PC-9 (cell line): ENCODE measurements at regions not wholly inside any gene's neighbourhood (a gene's known extent, or its start where the extent isn't known, plus 50 kb on each side); places are given as distances from the start of the nearest gene placed in this dataset.

ENCODE experiments used
- BruUV-seq: library from RNA; stranded (reverse); fragments of 400-500 nt; replicated peaks from 2 replicates; lab custom pipeline; 2021; lab: Mats Ljungman, UMichigan
- CTCF ChIA-PET: fragments of 300-600 bp; sonication (Branson Sonifier 250); formaldehyde crosslinking; loops from one replicate; lab custom pipeline; 2022; ENCODE audit warnings: antibody characterized with exemption; lab: Charles Lee
- POLR2A ChIA-PET: fragments of 300-600 bp; sonication (Branson Sonifier 250); formaldehyde crosslinking; loops from one replicate; lab custom pipeline; 2022; ENCODE audit warnings: antibody characterized with exemption; ENCODE audit not compliant: unreplicated experiment; lab: Charles Lee
- DNase-seq, 2 experiments: peaks; one replicate each; pipeline versions ENCODE4 v3.0.0 to v3.0.0-alpha.2; 2015 to 2022; ENCODE audit warnings: mixed read lengths in 1 of 2
- H2AFZ ChIP-seq: fragments of 200-600 bp; sonication (generic); 2 replicates; pipeline ENCODE4 v1.8.1; 2017; ENCODE audit warnings: antibody characterized with exemption
- H3F3A ChIP-seq: fragments of 200-600 bp; sonication (generic); 2 replicates; pipeline ENCODE4 v1.8.1; 2017; ENCODE audit warnings: antibody characterized with exemption, mild to moderate bottlenecking, low read depth; ENCODE audit not compliant: insufficient read depth
- H3K27ac ChIP-seq: fragments of 200-600 bp; sonication (generic); 2 replicates; pipeline ENCODE4 v1.6.1; 2016; ENCODE audit warnings: mixed run types
- H3K27me3 ChIP-seq: fragments of 200-600 bp; sonication (generic); 2 replicates; pipeline ENCODE4 v1.6.1; 2016; ENCODE audit warnings: low read depth, mixed run types; ENCODE audit not compliant: insufficient read depth
- H3K36me3 ChIP-seq: fragments of 200-600 bp; sonication (generic); 2 replicates; pipeline ENCODE4 v1.6.1; 2016; ENCODE audit warnings: low read depth, mixed run types
- H3K4me1 ChIP-seq: fragments of 200-600 bp; sonication (generic); replicated peaks from 2 replicates; pipeline ENCODE4 v1.6.1; 2016; ENCODE audit warnings: mixed run types; ENCODE audit not compliant: insufficient read depth
- H3K4me2 ChIP-seq: fragments of 200-600 bp; sonication (generic); 2 replicates; pipeline ENCODE4 v1.6.1; 2017; ENCODE audit warnings: mixed run types
- H3K4me3 ChIP-seq: fragments of 200-600 bp; sonication (generic); 2 replicates; pipeline ENCODE4 v1.6.1; 2016; ENCODE audit warnings: mixed run types
- H3K79me2 ChIP-seq: fragments of 200-600 bp; sonication (generic); 2 replicates; pipeline ENCODE4 v1.6.1; 2017; ENCODE audit warnings: low read depth, mixed run types
- H3K9me2 ChIP-seq: fragments of 200-600 bp; sonication (generic); 2 replicates; pipeline ENCODE4 v1.8.1; 2017; ENCODE audit warnings: mild to moderate bottlenecking; ENCODE audit not compliant: insufficient read depth
- H3K9me3 ChIP-seq: fragments of 200-600 bp; sonication (generic); 2 replicates; pipeline ENCODE4 v1.8.1; 2016; ENCODE audit warnings: low read depth; ENCODE audit not compliant: insufficient read depth
- H4K20me1 ChIP-seq: fragments of 200-600 bp; sonication (generic); 2 replicates; pipeline ENCODE4 v1.8.1; 2017; ENCODE audit not compliant: insufficient read depth
- EZH2 ChIP-seq: fragments of 200-600 bp; sonication (generic); IDR thresholded peaks from 2 replicates; pipeline ENCODE4 v1.8.0; 2017; ENCODE audit warnings: antibody characterized with exemption, low read depth
- intact Hi-C: fragments of 100-400 bp; cut with micrococcal nuclease; formaldehyde crosslinking; loops from one replicate; pipeline ENCODE4 v1.10.0; 2022; ENCODE audit not compliant: unreplicated experiment
- TF ChIP-seq, protein P1 (sequence below): fragments of 200-600 bp; sonication (generic); conservative IDR thresholded peaks from 2 replicates; pipeline ENCODE4 v1.6.1; 2017; ENCODE audit warnings: mixed run types, antibody characterized with exemption, mild to moderate bottlenecking, moderate library complexity

DNA sequence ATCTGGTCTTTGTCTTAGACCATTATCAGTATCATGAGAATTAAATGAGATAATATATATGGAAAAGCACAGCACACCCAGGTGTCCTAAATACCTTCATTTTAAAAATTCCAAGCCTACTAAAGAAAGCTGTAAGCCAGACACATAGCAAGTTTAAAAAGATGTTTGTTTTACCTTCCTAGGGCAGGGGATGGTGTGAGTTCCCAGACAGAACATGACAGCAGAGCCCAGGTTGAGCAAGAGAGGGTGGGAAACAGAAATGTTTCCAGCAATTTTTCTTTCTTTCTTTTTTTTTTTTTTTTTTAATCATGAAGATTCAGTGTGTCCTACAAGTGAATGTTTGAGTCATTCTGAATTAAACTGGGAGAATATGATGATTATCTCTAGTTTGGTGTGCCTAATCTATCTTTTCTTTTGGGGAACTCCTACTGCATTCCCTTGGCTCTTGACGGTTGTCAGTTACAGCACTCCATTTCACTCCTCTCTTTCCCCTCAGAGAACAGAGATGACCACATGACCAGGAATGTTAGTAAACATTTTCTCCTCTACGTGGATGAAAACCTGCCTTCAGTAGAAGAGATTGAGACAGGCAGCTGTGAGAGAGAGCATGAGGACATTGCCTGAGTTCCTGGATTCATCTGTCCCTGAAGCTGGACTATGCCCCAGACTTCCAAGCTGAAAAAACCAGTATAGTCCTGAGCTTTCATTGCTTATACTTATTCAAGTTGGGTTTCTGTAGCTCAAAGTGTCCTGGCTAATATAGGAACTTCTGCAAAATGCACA lies 54.5 kb upstream of the ARL14 start:
- H3K4me3 ChIP-seq, result no peak overlapping the region
- intact Hi-C loops, result no loop called here
- BruUV-seq, result no TSS peak
- H3K9me3 ChIP-seq, result no peaks in the 10 kb centered on the region
- peaks cover 4% of the 10 kb centered on the region; the same call in 1 of the 2 replicates for H3K9me2 ChIP-seq
- no peaks in the 10 kb centered on the region for H3K36me3 ChIP-seq
- H3K4me1 ChIP-seq, result peaks cover 17% of the 10 kb centered on the region
- no peak for DNase-seq
- no peaks in the 10 kb centered on the region for H3K79me2 ChIP-seq
- ChIA-PET POLR2A (interaction anchor here (0.6 kb wide), 1 partner anchor 41 kb away, joined by 4 read pairs; no protein-coding TSS in a partner anchor), CTCF (interaction anchor here (0.6 to 0.7 kb wide), 3 partner anchors 17 to 63 kb away, joined by 6 to 18 read pairs (median 7); no protein-coding TSS in a partner anchor)
- TF ChIP-seq, protein P1, sequence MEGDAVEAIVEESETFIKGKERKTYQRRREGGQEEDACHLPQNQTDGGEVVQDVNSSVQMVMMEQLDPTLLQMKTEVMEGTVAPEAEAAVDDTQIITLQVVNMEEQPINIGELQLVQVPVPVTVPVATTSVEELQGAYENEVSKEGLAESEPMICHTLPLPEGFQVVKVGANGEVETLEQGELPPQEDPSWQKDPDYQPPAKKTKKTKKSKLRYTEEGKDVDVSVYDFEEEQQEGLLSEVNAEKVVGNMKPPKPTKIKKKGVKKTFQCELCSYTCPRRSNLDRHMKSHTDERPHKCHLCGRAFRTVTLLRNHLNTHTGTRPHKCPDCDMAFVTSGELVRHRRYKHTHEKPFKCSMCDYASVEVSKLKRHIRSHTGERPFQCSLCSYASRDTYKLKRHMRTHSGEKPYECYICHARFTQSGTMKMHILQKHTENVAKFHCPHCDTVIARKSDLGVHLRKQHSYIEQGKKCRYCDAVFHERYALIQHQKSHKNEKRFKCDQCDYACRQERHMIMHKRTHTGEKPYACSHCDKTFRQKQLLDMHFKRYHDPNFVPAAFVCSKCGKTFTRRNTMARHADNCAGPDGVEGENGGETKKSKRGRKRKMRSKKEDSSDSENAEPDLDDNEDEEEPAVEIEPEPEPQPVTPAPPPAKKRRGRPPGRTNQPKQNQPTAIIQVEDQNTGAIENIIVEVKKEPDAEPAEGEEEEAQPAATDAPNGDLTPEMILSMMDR, result no peak
- no peak for TF ChIP-seq EZH2
- H3K27me3 ChIP-seq, result no peaks in the 10 kb centered on the region
- no peak overlapping the region for H2AFZ ChIP-seq
- peaks cover 5% of the 10 kb centered on the region; the same call in 1 of the 2 replicates for H3F3A ChIP-seq
- H4K20me1 ChIP-seq, result no peaks in the 10 kb centered on the region
- H3K27ac ChIP-seq, result no peak overlapping the region
- H3K4me2 ChIP-seq, result no peak overlapping the region

DNA sequence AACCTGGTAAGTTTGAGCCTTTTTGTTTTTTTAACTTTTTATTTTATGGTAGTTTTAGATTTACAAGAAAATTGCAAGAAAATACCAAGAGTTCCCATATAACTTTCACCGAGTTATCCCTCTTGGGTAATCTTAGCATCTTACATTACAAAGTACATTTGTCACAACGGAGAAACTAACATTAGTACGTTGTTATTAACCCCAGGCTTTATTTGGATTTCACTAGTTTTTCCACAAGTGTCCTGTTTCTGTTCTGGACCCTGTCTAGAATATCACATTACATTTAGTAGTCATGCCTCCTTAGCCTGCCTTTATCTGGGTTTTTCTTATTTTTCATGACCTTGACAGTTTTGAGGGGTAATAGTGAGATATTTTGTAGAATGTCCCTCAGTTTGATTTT lies 53.5 kb upstream of the KPNA4 start:
- Histone ChIP-seq H4K20me1 (no peaks in the 10 kb centered on the region), H3K9me3 (0 out of 2 replicates have a peak, but pooled peaks cover 4% of the 10 kb centered on the region), H2AFZ (0 out of 2 replicates have a peak overlapping the region, but pooled peaks have one; percentile 64), H3F3A (peaks cover 9% of the 10 kb centered on the region; the same call in 1 of the 2 replicates), H3K79me2 (no peaks in the 10 kb centered on the region), H3K4me3 (no peak overlapping the region), H3K36me3 (no peaks in the 10 kb centered on the region), H3K27me3 (no peaks in the 10 kb centered on the region), H3K4me1 (peaks cover 30% of the 10 kb centered on the region), H3K9me2 (no peaks in the 10 kb centered on the region), H3K27ac (no peak overlapping the region), H3K4me2 (peak overlapping the region; percentile 45)
- DNase-seq, result no peak
- BruUV-seq, result no TSS peak
- ChIA-PET CTCF (interaction anchor here (0.7 kb wide), 1 partner anchor 164 kb away, joined by 7 read pairs; no protein-coding TSS in a partner anchor), POLR2A (no interaction called here)
- intact Hi-C loops, result no loop called here
- no peak for TF ChIP-seq EZH2
- TF ChIP-seq, protein P1, result no peak

DNA sequence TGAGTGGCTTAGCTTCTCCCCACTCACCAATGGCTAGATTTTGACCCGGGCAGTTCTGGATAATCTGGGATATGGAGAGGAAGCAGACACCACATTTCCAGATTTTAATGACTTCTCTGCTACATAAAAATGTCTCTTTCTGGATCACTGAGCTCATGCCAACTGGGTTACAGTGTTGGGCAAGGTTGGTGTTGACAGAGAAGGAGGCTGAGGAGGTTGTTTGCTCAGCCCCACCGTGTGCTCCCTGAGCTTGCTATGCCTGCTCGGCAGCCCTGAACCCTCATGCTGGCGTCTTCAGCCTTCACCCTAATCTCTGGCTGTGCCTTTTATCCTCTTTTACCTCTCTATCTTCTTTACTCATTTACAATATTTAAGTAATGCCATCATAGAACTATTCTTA lies 53.0 kb upstream of the KPNA4 start:
- H3K79me2 ChIP-seq, result no peaks in the 10 kb centered on the region
- H3K27me3 ChIP-seq, result no peaks in the 10 kb centered on the region
- ChIA-PET POLR2A (no interaction called here), CTCF (interaction anchor here (0.7 kb wide), 1 partner anchor 164 kb away, joined by 7 read pairs; no protein-coding TSS in a partner anchor)
- intact Hi-C loops, result no loop called here
- no peak overlapping the region for H3K4me3 ChIP-seq
- BruUV-seq, result no TSS peak
- H3K9me3 ChIP-seq, result 0 out of 2 replicates have a peak, but pooled peaks cover 4% of the 10 kb centered on the region
- H3K4me1 ChIP-seq, result peaks cover 30% of the 10 kb centered on the region
- no peak overlapping the region for H3K27ac ChIP-seq
- no peaks in the 10 kb centered on the region for H3K36me3 ChIP-seq
- H3K4me2 ChIP-seq, result peak overlapping the region; percentile 45
- H4K20me1 ChIP-seq, result no peaks in the 10 kb centered on the region
- DNase-seq, result peak in 1 of 2 experiments; percentile 42
- no peak for TF ChIP-seq EZH2
- TF ChIP-seq, protein P1, result no peak
- H3K9me2 ChIP-seq, result no peaks in the 10 kb centered on the region
- peak overlapping the region; percentile 64; the same call in 1 of the 2 replicates for H2AFZ ChIP-seq
- peaks cover 9% of the 10 kb centered on the region; the same call in 1 of the 2 replicates for H3F3A ChIP-seq
